ENCODE measurements at regions not wholly inside any gene's neighbourhood (a gene's known extent, or its start where the extent isn't known, plus 50 kb on each side); places are given as distances from the start of the nearest gene placed in this dataset.
"Not testable (repeated sequence)": the region's sequence is repeated elsewhere in the genome, so short reads cannot be mapped to it uniquely, and the experiment has no call there.

- no peak for DNase-seq
Measured at GRCh38 chr4:89491761-89492160, 184.2 kb upstream of the GPRIN3 start.

- not testable (repeated sequence) for DNase-seq
Measured at GRCh38 chr4:89489921-89490431, 182.4 kb upstream of the GPRIN3 start.

- DNase-seq = no peak
Measured at GRCh38 chr4:89489338-89489771, 181.8 kb upstream of the GPRIN3 start.

- DNase-seq = no peak
Measured at GRCh38 chr4:89488736-89489135, 181.1 kb upstream of the GPRIN3 start.

GRCh38 chr4:89486673-89487072, 179.1 kb upstream of the GPRIN3 start:
- DNase-seq = no peak

- no peak for DNase-seq
Measured at GRCh38 chr4:89486042-89486441, 178.4 kb upstream of the GPRIN3 start.

- no peak for DNase-seq
Measured at GRCh38 chr4:89483833-89484232, 176.2 kb upstream of the GPRIN3 start.

- DNase-seq = no peak
Measured at GRCh38 chr4:89482926-89483595, 175.5 kb upstream of the GPRIN3 start.

GRCh38 chr4:89482251-89482650, 174.7 kb upstream of the GPRIN3 start:
- DNase-seq = no peak

- no peak for DNase-seq
Measured at GRCh38 chr4:89469930-89470375, 162.4 kb upstream of the GPRIN3 start.

GRCh38 chr4:89469516-89469915, 161.9 kb upstream of the GPRIN3 start:
- DNase-seq = no peak

GRCh38 chr4:89468602-89469001, 161.0 kb upstream of the GPRIN3 start:
- DNase-seq = no peak

GRCh38 chr4:89463341-89463740, 155.7 kb upstream of the GPRIN3 start:
- no peak for DNase-seq

- no peak for DNase-seq
Measured at GRCh38 chr4:89447543-89447942, 139.9 kb upstream of the GPRIN3 start.

GRCh38 chr4:89446193-89446592, 138.6 kb upstream of the GPRIN3 start:
- no peak for DNase-seq

- no peak for DNase-seq
Measured at GRCh38 chr4:89439533-89439932, 131.9 kb upstream of the GPRIN3 start.

- peak; percentile 7 for DNase-seq
Measured at GRCh38 chr4:89438102-89438831, 130.7 kb upstream of the GPRIN3 start.

- DNase-seq = no peak
Measured at GRCh38 chr4:89434364-89434988, 126.9 kb upstream of the GPRIN3 start.

GRCh38 chr4:89427782-89428181, 120.2 kb upstream of the GPRIN3 start:
- DNase-seq = no peak

GRCh38 chr4:89425023-89425422, 117.4 kb upstream of the GPRIN3 start:
- DNase-seq = no peak

- DNase-seq = no peak
Measured at GRCh38 chr4:89422441-89422990, 114.9 kb upstream of the GPRIN3 start.

- DNase-seq = no peak
Measured at GRCh38 chr4:89420507-89420906, 112.9 kb upstream of the GPRIN3 start.

- no peak for DNase-seq
Measured at GRCh38 chr4:89419111-89419695, 111.6 kb upstream of the GPRIN3 start.
